ENCODE measurements at regions not wholly inside any gene's neighbourhood (a gene's known extent, or its start where the extent isn't known, plus 50 kb on each side); places are given as distances from the start of the nearest gene placed in this dataset.

GRCh38 chr10:78913219-78914059 is 155.3 kb upstream of the ZMIZ1 start:
- no peak for TF ChIP-seq ZNF274 (IDR thresholded peaks at IDR 0.05; ENCODE audit: low read depth, low read length)
- TF ChIP-seq YY1 (IDR thresholded peaks at IDR 0.05; ENCODE audit: insufficient read depth, insufficient read length) = no peak
- TF ChIP-seq SUZ12 (IDR thresholded peaks at IDR 0.05; ENCODE audit: extremely low read depth, insufficient read depth, insufficient read length) = no peak
